ENCODE measurements at regions not wholly inside any gene's neighbourhood (a gene's known extent, or its start where the extent isn't known, plus 50 kb on each side); places are given as distances from the start of the nearest gene placed in this dataset.
"Not testable (repeated sequence)": the region's sequence is repeated elsewhere in the genome, so short reads cannot be mapped to it uniquely, and the experiment has no call there.

GRCh38 chr2:52343010-52343409 lies 1311.1 kb upstream of the NRXN1 start:
- no peak for DNase-seq (ENCODE audit: low spot score in 2 of 2)
- WGBS, 2 donors = 95% methylated on average over 1 of the region's 1 CpG
- TF ChIP-seq POLR2A (IDR thresholded peaks at IDR 0.05) = no peak
- no peak for TF ChIP-seq CTCF (IDR thresholded peaks at IDR 0.05)
- intact Hi-C loops (cut with DNase I; ENCODE audit: low total_unique reads) = no loop called here
- H3K4me3 ChIP-seq (ENCODE audit: low read depth, poor library complexity, severe bottlenecking) = no peak overlapping the region

GRCh38 chr2:52342458-52342857 lies 1310.5 kb upstream of the NRXN1 start:
- no peak overlapping the region for H3K4me3 ChIP-seq (ENCODE audit: low read depth, poor library complexity, severe bottlenecking)
- DNase-seq (ENCODE audit: low spot score in 2 of 2) = no peak
- intact Hi-C loops (cut with DNase I; ENCODE audit: low total_unique reads) = no loop called here
- no peak for TF ChIP-seq CTCF (IDR thresholded peaks at IDR 0.05)
- TF ChIP-seq POLR2A (IDR thresholded peaks at IDR 0.05) = no peak
- WGBS, 2 donors = 82 to 93% methylated on average over 4 of the region's 4 CpGs

DNA sequence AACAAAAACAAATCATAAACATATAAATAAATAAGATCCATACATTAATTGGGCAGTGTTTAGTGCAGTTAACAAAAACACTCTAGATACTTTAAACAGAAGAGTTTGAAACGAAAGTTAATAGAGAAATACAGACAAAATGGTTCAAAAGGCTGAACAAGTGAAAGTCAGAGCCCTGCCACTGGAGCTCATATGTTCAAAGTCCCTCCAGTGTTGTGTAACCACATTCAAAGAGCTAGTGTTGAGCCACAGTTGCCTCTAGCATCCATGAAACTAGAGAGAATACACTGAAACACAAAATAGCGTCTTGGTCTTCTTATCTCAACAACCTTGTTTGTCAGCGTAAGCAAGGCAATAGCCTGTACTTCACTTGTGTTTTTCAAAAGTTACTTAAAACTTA lies 1309.8 kb upstream of the NRXN1 start:
- no peak for DNase-seq (ENCODE audit: low spot score in 2 of 2)
- H3K4me3 ChIP-seq (ENCODE audit: low read depth, poor library complexity, severe bottlenecking) = no peak overlapping the region
- 84% methylated on average over 3 of the region's 3 CpGs for WGBS, 2 donors
- intact Hi-C loops (cut with DNase I; ENCODE audit: low total_unique reads) = no loop called here
- TF ChIP-seq CTCF (IDR thresholded peaks at IDR 0.05) (no peak), POLR2A (IDR thresholded peaks at IDR 0.05) (no peak)

GRCh38 chr2:52340171-52340570 lies 1308.2 kb upstream of the NRXN1 start:
- DNase-seq (ENCODE audit: low spot score in 2 of 2) = no peak

DNA sequence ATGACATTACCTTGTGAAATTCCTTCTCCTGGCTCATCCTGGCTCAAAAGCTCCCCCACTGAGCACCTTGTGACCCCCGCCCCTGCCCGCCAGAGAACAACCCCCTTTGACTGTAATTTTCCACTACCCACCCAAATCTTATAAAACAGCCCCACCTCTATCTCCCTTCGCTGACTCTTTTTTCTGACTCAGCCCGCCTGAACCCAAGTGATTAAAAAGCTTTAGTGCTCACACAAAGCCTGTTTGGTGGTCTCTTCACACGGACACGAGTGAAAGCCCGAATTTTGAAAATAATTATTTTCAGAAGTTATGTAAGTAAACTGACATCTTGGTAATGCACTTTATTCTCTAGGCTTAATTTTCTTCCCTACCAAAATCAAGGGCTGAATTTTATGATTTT lies 1305.9 kb upstream of the NRXN1 start:
- H3K4me3 ChIP-seq (ENCODE audit: low read depth, poor library complexity, severe bottlenecking); intact Hi-C loops (cut with DNase I; ENCODE audit: low total_unique reads): not testable (repeated sequence)
- WGBS, 2 donors = 90 to 91% methylated on average over 7 of the region's 7 CpGs

More at GRCh38 chr2:52340171-52340570, 1308.2 kb upstream of the NRXN1 start:
- TF ChIP-seq CTCF (IDR thresholded peaks at IDR 0.05) (no peak), POLR2A (IDR thresholded peaks at IDR 0.05) (no peak)
- H3K4me3 ChIP-seq (ENCODE audit: low read depth, poor library complexity, severe bottlenecking) = no peak overlapping the region
- intact Hi-C loops (cut with DNase I; ENCODE audit: low total_unique reads) = no loop called here
- 6 to 13% methylated on average over 1 of the region's 1 CpG for WGBS, 2 donors

GRCh38 chr2:52336951-52337350 lies 1305.0 kb upstream of the NRXN1 start:
- TF ChIP-seq POLR2A (IDR thresholded peaks at IDR 0.05) (no peak), CTCF (IDR thresholded peaks at IDR 0.05) (no peak)
- DNase-seq (ENCODE audit: low spot score in 2 of 2) = no peak
- intact Hi-C loops (cut with DNase I; ENCODE audit: low total_unique reads) = no loop called here
- no peak overlapping the region for H3K4me3 ChIP-seq (ENCODE audit: low read depth, poor library complexity, severe bottlenecking)
- WGBS, 2 donors = 47 to 54% methylated on average over 2 of the region's 2 CpGs

More for the DNA sequence above, 1305.9 kb upstream of the NRXN1 start:
- not testable (repeated sequence) for DNase-seq (ENCODE audit: low spot score in 2 of 2)

All from lower leg skin (tissue), 4 donors.